Lower leg skin (tissue), 3 donors: ENCODE measurements at regions not wholly inside any gene's neighbourhood (a gene's known extent, or its start where the extent isn't known, plus 50 kb on each side); places are given as distances from the start of the nearest gene placed in this dataset.

Experiments used
- POLR2A ChIP-seq, 2 donors: fragments of 450-650 bp; IDR thresholded peaks; one replicate each; pipeline ENCODE4 v1.6.1; 2016 to 2017; ENCODE audit warnings: antibody characterized with exemption in 2 of 2, mild to moderate bottlenecking in 1 of 2, moderate library complexity in 1 of 2
- TF ChIP-seq, protein P1 (sequence below), 3 donors: fragments of 450-650 bp; IDR thresholded peaks; one replicate each; pipeline ENCODE4 v1.5.1; 2016; ENCODE audit warnings: antibody characterized with exemption in 3 of 3, mild to moderate bottlenecking in 3 of 3, moderate library complexity in 2 of 3

DNA sequence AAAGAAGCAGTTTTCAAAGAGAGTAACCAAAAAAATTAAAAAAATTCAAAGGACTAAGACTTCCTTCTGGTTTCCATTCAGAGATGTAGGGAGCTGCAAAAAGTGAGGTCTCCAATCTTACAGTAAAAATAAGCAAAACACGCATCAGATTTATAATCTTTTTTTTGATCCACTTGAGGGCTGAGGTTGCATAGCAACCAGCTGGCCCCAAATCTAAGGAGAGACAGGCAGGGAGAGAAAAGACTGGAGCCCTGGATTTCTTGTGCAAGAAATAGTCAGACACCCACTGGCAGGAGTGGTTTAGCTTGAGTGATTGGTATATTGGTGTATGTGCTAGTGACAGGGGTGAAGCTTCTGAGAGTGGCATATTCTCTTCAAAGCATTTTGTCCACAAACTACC, 135.9 kb upstream of the FUT9 start:
- TF ChIP-seq, protein P1, sequence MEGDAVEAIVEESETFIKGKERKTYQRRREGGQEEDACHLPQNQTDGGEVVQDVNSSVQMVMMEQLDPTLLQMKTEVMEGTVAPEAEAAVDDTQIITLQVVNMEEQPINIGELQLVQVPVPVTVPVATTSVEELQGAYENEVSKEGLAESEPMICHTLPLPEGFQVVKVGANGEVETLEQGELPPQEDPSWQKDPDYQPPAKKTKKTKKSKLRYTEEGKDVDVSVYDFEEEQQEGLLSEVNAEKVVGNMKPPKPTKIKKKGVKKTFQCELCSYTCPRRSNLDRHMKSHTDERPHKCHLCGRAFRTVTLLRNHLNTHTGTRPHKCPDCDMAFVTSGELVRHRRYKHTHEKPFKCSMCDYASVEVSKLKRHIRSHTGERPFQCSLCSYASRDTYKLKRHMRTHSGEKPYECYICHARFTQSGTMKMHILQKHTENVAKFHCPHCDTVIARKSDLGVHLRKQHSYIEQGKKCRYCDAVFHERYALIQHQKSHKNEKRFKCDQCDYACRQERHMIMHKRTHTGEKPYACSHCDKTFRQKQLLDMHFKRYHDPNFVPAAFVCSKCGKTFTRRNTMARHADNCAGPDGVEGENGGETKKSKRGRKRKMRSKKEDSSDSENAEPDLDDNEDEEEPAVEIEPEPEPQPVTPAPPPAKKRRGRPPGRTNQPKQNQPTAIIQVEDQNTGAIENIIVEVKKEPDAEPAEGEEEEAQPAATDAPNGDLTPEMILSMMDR (IDR thresholded peaks at IDR 0.05), result no peak
- TF ChIP-seq POLR2A (IDR thresholded peaks at IDR 0.05), result no peak
